ENCODE measurements at regions not wholly inside any gene's neighbourhood (a gene's known extent, or its start where the extent isn't known, plus 50 kb on each side); places are given as distances from the start of the nearest gene placed in this dataset.

GRCh38 chr6:43880236-43881137 is 110.5 kb downstream of the VEGFA start:
- in situ Hi-C loops (cut with MboI): no loop called here
- Histone ChIP-seq H3K4me2 (ENCODE audit: insufficient read depth, low read length) (no peak overlapping the region), H3K4me1 (replicated peaks in 1 of 2; ENCODE audit: control insufficient read depth in 2 of 2, insufficient read depth in 2 of 2, low read length in 2 of 2) (peaks cover 24 to 34% of the 10 kb centered on the region in 2 experiments; a peak in 4 of 5 replicates), H3K9me3 (replicated peaks; ENCODE audit: control insufficient read depth, insufficient read depth, low read depth, low read length) (no peaks in the 10 kb centered on the region), H3K79me2 (ENCODE audit: control insufficient read depth, insufficient read depth, low read length) (no peaks in the 10 kb centered on the region), H3K4me3 (no peak overlapping the region), H3K36me3 (ENCODE audit: control insufficient read depth, insufficient read depth, low read length) (no peaks in the 10 kb centered on the region), H3K9ac (ENCODE audit: insufficient read depth in 1 of 2, low read depth in 2 of 2, low read length in 2 of 2) (no peak overlapping the region), H3K27ac (ENCODE audit: extremely low read depth, low read depth, low read length) (no peak overlapping the region), H4K20me1 (replicated peaks; ENCODE audit: control insufficient read depth, insufficient read depth, low read length) (no peaks in the 10 kb centered on the region), H3K9me1 (ENCODE audit: control insufficient read depth, insufficient read depth, low read length) (no peaks in the 10 kb centered on the region), H3K27me3 (ENCODE audit: control insufficient read depth in 2 of 2, insufficient read depth in 2 of 2, low read length in 2 of 2) (no peaks in the 10 kb centered on the region), H2AFZ (ENCODE audit: low read depth, low read length) (no peak overlapping the region)
- no TSS peak for BruUV-seq (replicated peaks)
- CTCF ChIA-PET (ENCODE audit: low intra/inter-chr PET ratio): no interaction called here
- 44% methylated on average over 6 of the region's 6 CpGs for WGBS (ENCODE audit: insufficient coverage, low coverage, missing lambda C conversion rate)
- DNase-seq (ENCODE audit: extremely low read depth in 1 of 4, low spot score in 3 of 4) (no peak), ATAC-seq (no peak), FAIRE-seq (no peak)
- POLR2A ChIA-PET: interaction anchor here (0.9 to 2.1 kb wide), 3 partner anchors 15 to 28 kb away, joined by 3 to 6 read pairs (median 3); no protein-coding TSS in a partner anchor
- intact Hi-C loops (cut with micrococcal nuclease): no loop called here
- TF ChIP-seq PHF20 (IDR thresholded peaks at IDR 0.05; ENCODE audit: partially characterized antibody) (peak; percentile 69), AFF1 (IDR thresholded peaks at IDR 0.05; ENCODE audit: low read depth in 1 of 2, partially characterized antibody in 2 of 2) (peak in 1 of 2 experiments; percentile 57), KDM1A (IDR thresholded peaks at IDR 0.05) (peak in 1 of 2 experiments; percentile 98; a peak in 2 of 4 replicates), RBM25 (IDR thresholded peaks at IDR 0.05; ENCODE audit: low read depth, low read length, severe bottlenecking) (peak; percentile 78), ZNF449 (CRISPR knock-in tag; IDR thresholded peaks at IDR 0.05) (no peak), NR2C1 (IDR thresholded peaks at IDR 0.05) (no peak), NR2C1 (tag; IDR thresholded peaks at IDR 0.05) (no peak), RCOR1 (IDR thresholded peaks at IDR 0.05; ENCODE audit: borderline replicate concordance in 1 of 2, low read depth in 2 of 2, low read length in 2 of 2) (peak in 1 of 2 experiments; percentile 46; a peak in 1 of 4 replicates), ZNF197 (CRISPR knock-in tag; IDR thresholded peaks at IDR 0.05; ENCODE audit: low read depth) (no peak), NCOR1 (IDR thresholded peaks at IDR 0.05) (0 out of 2 replicates have a peak, but pooled peaks have one; percentile 25), LEF1 (IDR thresholded peaks at IDR 0.05) (peak; percentile 80), ZNF79 (CRISPR knock-in tag; IDR thresholded peaks at IDR 0.05; ENCODE audit: low read depth) (no peak), ZFP91 (CRISPR knock-in tag; IDR thresholded peaks at IDR 0.05) (no peak), ZKSCAN1 (IDR thresholded peaks at IDR 0.05; ENCODE audit: low read depth, low read length) (peak; percentile 45; the same call in 1 of the 2 replicates), PYGO2 (tag; IDR thresholded peaks at IDR 0.05) (no peak)

Measured in K562 (cell line).